K562 (cell line): ENCODE measurements at regions not wholly inside any gene's neighbourhood (a gene's known extent, or its start where the extent isn't known, plus 50 kb on each side); places are given as distances from the start of the nearest gene placed in this dataset.

ENCODE experiments used
- HBP1 ChIP-seq: fragments of 450-650 bp; formaldehyde crosslinking; IDR thresholded peaks from 2 replicates; pipeline ENCODE4 v1.4.0; 2022; ENCODE audit warnings: missing genetic modification characterization
- POLR2AphosphoS5 ChIP-seq: IDR thresholded peaks from 2 replicates; pipeline ENCODE4 v1.6.1; 2011; ENCODE audit warnings: mild to moderate bottlenecking, low read depth, low read length, moderate library complexity; ENCODE audit not compliant: control insufficient read depth, insufficient read depth
- ZNF407 ChIP-seq: fragments of 450-650 bp; IDR thresholded peaks from 2 replicates; pipeline ENCODE4 v1.6.1; 2016; ENCODE audit warnings: low read depth
- ZNF449 ChIP-seq: fragments of 250-450 bp; sonication (Bioruptor Pico); IDR thresholded peaks from 2 replicates; pipeline ENCODE4 v1.8.0; 2022; ENCODE audit warnings: moderate library complexity, mild to moderate bottlenecking, inconsistent platforms

- TF ChIP-seq HBP1 (CRISPR knock-in tag) (no peak), POLR2AphosphoS5 (no peak), ZNF407 (no peak), ZNF449 (CRISPR knock-in tag) (no peak)
Observed at GRCh38 chr6:147740326-147740725, 231.8 kb downstream of the SAMD5 start (continued).
